Uterus (tissue), 3 donors: ENCODE measurements at regions not wholly inside any gene's neighbourhood (a gene's known extent, or its start where the extent isn't known, plus 50 kb on each side); places are given as distances from the start of the nearest gene placed in this dataset.

Source experiments
- DNase-seq, 2 donors: peaks; one replicate each; pipeline ENCODE4 v3.0.0-alpha.2; 2019 to 2020
- H3K27ac ChIP-seq, 2 donors: fragments of 200-600 bp; sonication (generic); 1 replicate in 1 of 2; 2 replicates in 1 of 2; pipeline ENCODE4 v1.5.1; 2016 to 2018
- H3K27me3 ChIP-seq, 2 donors: fragments of 200-600 bp; sonication (generic); one replicate each; pipeline ENCODE4 v1.5.1; 2018 to 2019; ENCODE audit warnings: control low read depth in 1 of 2
- H3K36me3 ChIP-seq, 2 donors: fragments of 200-600 bp; sonication (generic); one replicate each; pipeline ENCODE4 v1.5.1; 2019; ENCODE audit warnings: control low read depth in 1 of 2
- H3K4me1 ChIP-seq, 2 donors: fragments of 200-600 bp; sonication (generic); one replicate each; pipeline ENCODE4 v1.5.1; 2018 to 2019; ENCODE audit warnings: control low read depth in 1 of 2
- H3K4me3 ChIP-seq, 2 donors: fragments of 200-600 bp; sonication (generic); 1 replicate in 1 of 2; 2 replicates in 1 of 2; pipeline ENCODE4 v1.5.1; 2018 to 2019; ENCODE audit warnings: mild to moderate bottlenecking in 1 of 2
- H3K9me3 ChIP-seq, 2 donors: fragments of 200-600 bp; sonication (generic); one replicate each; pipeline ENCODE4 v1.5.1; 2019; ENCODE audit warnings: control low read depth in 1 of 2
- POLR2A ChIP-seq, 2 donors: fragments of 450-650 bp; IDR thresholded peaks; one replicate each; pipeline ENCODE4 v1.6.1; 2016; ENCODE audit warnings: antibody characterized with exemption in 2 of 2, mild to moderate bottlenecking in 1 of 2, moderate library complexity in 1 of 2
- intact Hi-C: fragments of 100-400 bp; cut with DNase I; formaldehyde crosslinking; loops from one replicate; pipeline ENCODE4 v1.15.1; 2023; ENCODE audit warnings: low total_unique reads
- TF ChIP-seq, protein P1 (sequence below), 4 experiments: fragments of 200-600 bp in 2 of 4; fragments of 450-650 bp in 2 of 4; sonication (generic) in 2 of 4; IDR thresholded peaks; one replicate each; pipeline ENCODE4 v1.5.1; 2016 to 2019; ENCODE audit warnings: antibody characterized with exemption in 4 of 4, mild to moderate bottlenecking in 2 of 4, moderate library complexity in 1 of 4
- donor health status: DM: yes; HTN: yes; CAD: no.

GRCh38 chr6:82818727-82819126 lies 246.9 kb downstream of the UBE3D start:
- intact Hi-C loops = loop anchor here (10.0 kb wide), 1 partner anchor 64 kb away; no protein-coding TSS in a partner anchor
- H3K4me3 ChIP-seq = no peak overlapping the region
- no peak for TF ChIP-seq POLR2A (IDR thresholded peaks at IDR 0.05)
- TF ChIP-seq, protein P1, sequence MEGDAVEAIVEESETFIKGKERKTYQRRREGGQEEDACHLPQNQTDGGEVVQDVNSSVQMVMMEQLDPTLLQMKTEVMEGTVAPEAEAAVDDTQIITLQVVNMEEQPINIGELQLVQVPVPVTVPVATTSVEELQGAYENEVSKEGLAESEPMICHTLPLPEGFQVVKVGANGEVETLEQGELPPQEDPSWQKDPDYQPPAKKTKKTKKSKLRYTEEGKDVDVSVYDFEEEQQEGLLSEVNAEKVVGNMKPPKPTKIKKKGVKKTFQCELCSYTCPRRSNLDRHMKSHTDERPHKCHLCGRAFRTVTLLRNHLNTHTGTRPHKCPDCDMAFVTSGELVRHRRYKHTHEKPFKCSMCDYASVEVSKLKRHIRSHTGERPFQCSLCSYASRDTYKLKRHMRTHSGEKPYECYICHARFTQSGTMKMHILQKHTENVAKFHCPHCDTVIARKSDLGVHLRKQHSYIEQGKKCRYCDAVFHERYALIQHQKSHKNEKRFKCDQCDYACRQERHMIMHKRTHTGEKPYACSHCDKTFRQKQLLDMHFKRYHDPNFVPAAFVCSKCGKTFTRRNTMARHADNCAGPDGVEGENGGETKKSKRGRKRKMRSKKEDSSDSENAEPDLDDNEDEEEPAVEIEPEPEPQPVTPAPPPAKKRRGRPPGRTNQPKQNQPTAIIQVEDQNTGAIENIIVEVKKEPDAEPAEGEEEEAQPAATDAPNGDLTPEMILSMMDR (IDR thresholded peaks at IDR 0.05) = no peak
- H3K27ac ChIP-seq = no peak overlapping the region
- DNase-seq = no peak
- no peaks in the 10 kb centered on the region for H3K27me3 ChIP-seq
- H3K36me3 ChIP-seq = no peaks in the 10 kb centered on the region
- H3K4me1 ChIP-seq = no peaks in the 10 kb centered on the region
- no peaks in the 10 kb centered on the region for H3K9me3 ChIP-seq

- no peak for TF ChIP-seq POLR2A (IDR thresholded peaks at IDR 0.05)
- TF ChIP-seq, protein P1 (IDR thresholded peaks at IDR 0.05) = no peak
- no peaks in the 10 kb centered on the region for H3K27me3 ChIP-seq
- H3K27ac ChIP-seq = no peak overlapping the region
- intact Hi-C loops = no loop called here
- H3K4me3 ChIP-seq = no peak overlapping the region
- DNase-seq = no peak
- no peaks in the 10 kb centered on the region for H3K9me3 ChIP-seq
- no peaks in the 10 kb centered on the region for H3K36me3 ChIP-seq
- no peaks in the 10 kb centered on the region for H3K4me1 ChIP-seq
Measured at GRCh38 chr6:82823361-82823760, 242.3 kb downstream of the UBE3D start.

GRCh38 chr6:82832811-82833210 lies 232.8 kb downstream of the UBE3D start:
- DNase-seq = no peak
- Histone ChIP-seq H3K4me1 (no peaks in the 10 kb centered on the region), H3K36me3 (no peaks in the 10 kb centered on the region), H3K27me3 (no peaks in the 10 kb centered on the region), H3K27ac (no peak overlapping the region), H3K9me3 (no peaks in the 10 kb centered on the region), H3K4me3 (no peak overlapping the region)
- intact Hi-C loops = no loop called here
- TF ChIP-seq POLR2A (IDR thresholded peaks at IDR 0.05) = no peak
- TF ChIP-seq, protein P1 (IDR thresholded peaks at IDR 0.05) = no peak

GRCh38 chr6:82833481-82833880 lies 232.2 kb downstream of the UBE3D start:
- TF ChIP-seq, protein P1 (IDR thresholded peaks at IDR 0.05) = no peak
- no peak for TF ChIP-seq POLR2A (IDR thresholded peaks at IDR 0.05)
- intact Hi-C loops = no loop called here
- no peaks in the 10 kb centered on the region for H3K27me3 ChIP-seq
- H3K9me3 ChIP-seq = no peaks in the 10 kb centered on the region
- no peak overlapping the region for H3K4me3 ChIP-seq
- H3K36me3 ChIP-seq = no peaks in the 10 kb centered on the region
- H3K4me1 ChIP-seq = no peaks in the 10 kb centered on the region
- H3K27ac ChIP-seq = no peak overlapping the region
- DNase-seq = no peak

- TF ChIP-seq POLR2A (IDR thresholded peaks at IDR 0.05) = no peak
- TF ChIP-seq, protein P1 (IDR thresholded peaks at IDR 0.05) = no peak
- Histone ChIP-seq H3K27ac (no peak overlapping the region), H3K4me1 (no peaks in the 10 kb centered on the region), H3K9me3 (no peaks in the 10 kb centered on the region), H3K36me3 (no peaks in the 10 kb centered on the region), H3K4me3 (no peak overlapping the region), H3K27me3 (no peaks in the 10 kb centered on the region)
- DNase-seq = no peak
- intact Hi-C loops = no loop called here
Measured at GRCh38 chr6:82836022-82836575, 229.5 kb downstream of the UBE3D start.
